ENCODE measurements at regions not wholly inside any gene's neighbourhood (a gene's known extent, or its start where the extent isn't known, plus 50 kb on each side); places are given as distances from the start of the nearest gene placed in this dataset.
A peak's percentile ranks its signal among the peaks of the same experiment; 100 is the strongest.
"Not testable (repeated sequence)": the region's sequence is repeated elsewhere in the genome, so short reads cannot be mapped to it uniquely, and the experiment has no call there.

GRCh38 chr12:33589576-33590114 lies 150.0 kb upstream of the SYT10 start:
- DNase-seq (ENCODE audit: low spot score) = no peak

GRCh38 chr12:33593753-33594152 lies 154.1 kb upstream of the SYT10 start:
- no peak for DNase-seq (ENCODE audit: low spot score)

GRCh38 chr12:33596061-33596460 lies 156.4 kb upstream of the SYT10 start:
- no peak for DNase-seq (ENCODE audit: low spot score)

DNA sequence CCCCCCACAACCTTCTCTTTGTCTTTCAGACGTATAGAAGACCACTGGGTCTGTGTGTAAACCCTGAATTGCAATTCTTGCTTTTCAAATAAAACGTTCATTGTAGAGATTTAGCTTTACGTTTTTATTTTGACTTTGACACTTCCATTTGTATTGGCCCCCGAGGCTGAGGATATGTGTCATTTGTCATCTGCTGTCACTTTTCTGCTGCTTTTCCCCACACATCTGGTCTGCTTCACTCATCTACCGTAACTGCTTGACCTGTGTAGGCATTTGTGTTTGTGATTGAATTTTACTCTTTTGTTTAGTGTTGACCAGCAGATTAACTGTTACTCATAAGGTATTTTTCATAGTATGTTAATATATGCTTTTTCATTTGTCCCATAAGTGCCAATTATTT lies 157.2 kb upstream of the SYT10 start:
- DNase-seq (ENCODE audit: low spot score) = no peak

- no peak for DNase-seq (ENCODE audit: low spot score)
These were observed 162.9 kb upstream of the SYT10 start for GRCh38 chr12:33602515-33602914.

- DNase-seq (ENCODE audit: low spot score) = peak; percentile 4
These were observed 166.1 kb upstream of the SYT10 start for GRCh38 chr12:33605757-33606156.

GRCh38 chr12:33609910-33610309 lies 170.3 kb upstream of the SYT10 start:
- no peak for DNase-seq (ENCODE audit: low spot score)

DNA sequence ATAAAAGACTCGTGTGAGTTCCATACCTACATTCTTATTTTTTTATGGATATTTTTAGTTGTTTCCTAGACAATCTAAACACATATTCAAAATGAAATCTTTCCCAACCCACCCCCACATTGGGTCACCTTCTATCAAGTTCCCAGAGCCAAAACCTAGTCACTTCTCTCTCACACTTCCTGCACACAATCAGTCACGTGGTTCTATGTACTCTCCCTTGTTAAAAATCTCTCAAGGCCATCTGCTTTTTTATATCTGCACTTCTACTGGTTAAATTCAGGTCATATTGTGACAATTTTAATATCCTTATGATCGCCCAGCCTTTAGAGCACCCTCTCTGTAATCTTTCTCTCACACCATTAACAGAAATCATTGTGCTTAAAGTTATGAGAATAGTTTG lies 175.0 kb upstream of the SYT10 start:
- DNase-seq (ENCODE audit: low spot score) = no peak

DNA sequence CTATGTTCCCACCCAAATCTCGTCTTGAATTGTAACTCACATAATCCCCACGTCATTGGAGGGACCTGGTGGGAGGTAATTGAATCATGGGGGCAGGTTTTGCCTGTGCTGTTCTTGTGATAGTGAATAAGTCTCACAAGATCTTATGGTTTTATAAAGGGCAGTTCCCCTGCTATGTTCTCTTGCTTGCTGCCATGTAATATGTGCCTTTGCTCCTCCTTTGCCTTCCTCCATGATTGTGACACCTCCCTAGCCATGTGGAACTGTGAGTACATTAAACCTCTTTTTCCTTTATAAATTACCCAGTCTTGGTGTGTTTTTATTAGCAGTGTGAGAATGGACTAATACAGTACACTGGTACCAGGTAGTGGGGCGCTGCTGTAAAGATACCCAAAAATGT lies 177.6 kb upstream of the SYT10 start:
- no peak for DNase-seq (ENCODE audit: low spot score)

DNA sequence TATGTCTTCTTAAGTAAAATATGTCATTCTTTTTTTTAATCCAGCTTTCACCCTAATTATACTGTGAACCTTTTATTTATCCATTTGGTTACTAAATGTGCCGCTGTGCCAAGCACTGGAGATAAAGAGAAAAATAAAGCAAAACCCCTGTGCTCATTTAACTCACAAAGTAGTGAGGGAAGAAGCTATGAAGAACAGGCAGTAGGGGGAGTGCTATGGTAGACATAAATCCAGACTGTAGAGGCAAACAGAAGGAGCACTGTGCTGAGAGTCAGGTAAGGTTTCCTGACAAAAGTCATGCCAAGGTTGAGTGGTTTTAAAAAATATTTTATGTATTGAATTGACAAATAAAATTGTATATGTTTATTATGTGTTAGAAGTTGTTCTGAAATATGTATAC lies 188.5 kb upstream of the SYT10 start:
- no peak for DNase-seq (ENCODE audit: low spot score)

GRCh38 chr12:33634544-33634943 lies 194.9 kb upstream of the SYT10 start:
- no peak for DNase-seq (ENCODE audit: low spot score)

DNA sequence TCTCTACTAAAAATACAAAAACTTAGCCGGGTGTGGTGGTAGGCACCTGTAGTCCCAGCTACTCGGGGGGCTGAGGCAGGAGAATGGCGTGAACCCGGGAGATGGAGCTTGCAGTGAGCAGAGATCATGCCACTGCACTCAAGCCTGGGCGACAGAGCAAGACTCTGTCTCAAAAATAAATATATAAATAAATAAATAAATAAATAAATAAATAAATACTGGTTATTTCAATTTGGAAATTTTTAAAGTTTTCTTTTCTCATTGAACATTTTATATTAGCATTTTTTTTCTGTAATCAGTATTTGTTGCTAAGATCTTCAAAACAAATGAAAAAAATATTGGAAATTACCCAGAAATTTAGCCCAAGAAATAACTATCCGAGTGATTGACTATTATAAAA lies 197.3 kb upstream of the SYT10 start:
- DNase-seq (ENCODE audit: low spot score) = not testable (repeated sequence)

DNA sequence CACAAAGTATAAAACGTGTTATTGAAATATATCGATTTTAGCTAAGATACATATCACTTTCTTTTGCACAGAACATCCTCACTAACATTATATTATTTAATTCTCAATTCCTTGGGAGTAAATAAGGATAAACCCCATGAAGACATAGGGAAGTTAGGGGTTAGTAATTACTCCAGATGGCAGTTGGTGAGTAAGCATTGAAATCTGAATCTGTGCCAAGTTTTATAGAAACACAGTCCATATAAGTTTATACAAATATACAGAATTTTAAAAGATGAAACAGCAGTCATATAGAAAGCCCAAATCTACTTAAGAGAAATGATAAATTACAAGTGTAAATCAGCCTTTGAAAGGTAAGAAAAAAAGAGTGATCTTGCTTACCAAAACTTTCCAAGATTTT lies 200.4 kb upstream of the SYT10 start:
- no peak for DNase-seq (ENCODE audit: low spot score)

GRCh38 chr12:33649992-33650391 lies 210.4 kb upstream of the SYT10 start:
- DNase-seq (ENCODE audit: low spot score) = no peak

DNA sequence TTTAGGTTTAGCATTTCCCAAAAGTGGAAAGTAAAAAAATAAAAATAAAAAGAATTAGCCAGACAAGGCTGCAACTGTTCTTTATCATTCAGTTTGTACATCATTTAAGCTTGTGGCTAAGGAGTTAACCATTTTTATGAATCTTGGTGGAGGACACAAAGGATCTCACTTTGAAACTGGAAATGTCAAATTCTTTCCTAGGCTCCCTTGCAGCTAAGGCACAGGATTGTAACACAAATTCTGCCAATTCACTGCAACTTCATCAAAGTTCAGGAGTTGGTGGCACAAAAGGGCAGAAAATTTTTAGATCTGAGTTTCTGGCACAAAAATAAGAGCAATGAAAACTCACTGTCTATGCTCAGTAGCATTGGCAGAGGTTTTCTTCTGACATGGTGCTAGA lies 211.2 kb upstream of the SYT10 start:
- DNase-seq (ENCODE audit: low spot score) = no peak

GRCh38 chr12:33653362-33653761 lies 213.7 kb upstream of the SYT10 start:
- no peak for DNase-seq (ENCODE audit: low spot score)

GRCh38 chr12:33654313-33654712 lies 214.7 kb upstream of the SYT10 start:
- no peak for DNase-seq (ENCODE audit: low spot score)

- no peak for DNase-seq (ENCODE audit: low spot score)
These were observed 223.5 kb upstream of the SYT10 start for GRCh38 chr12:33663000-33663654.

DNA sequence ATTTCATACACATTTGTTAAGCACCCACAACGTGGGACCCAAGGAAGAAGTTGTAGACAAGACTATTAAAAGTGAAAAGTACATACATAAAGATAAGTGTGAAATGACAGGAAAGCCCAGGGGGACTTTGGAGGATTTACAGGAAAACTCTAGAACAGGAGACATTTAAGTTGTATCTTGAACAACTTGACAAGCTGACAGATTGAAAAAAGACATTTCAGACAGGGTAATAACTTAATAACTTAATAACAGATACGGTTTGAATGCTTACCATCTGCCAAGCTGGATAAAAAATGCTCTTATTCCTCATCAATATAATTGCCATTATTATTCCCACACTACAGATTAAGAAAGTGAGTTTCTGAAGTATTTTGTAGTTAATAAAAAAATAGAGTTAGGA lies 229.7 kb upstream of the SYT10 start:
- DNase-seq (ENCODE audit: low spot score) = no peak

- DNase-seq (ENCODE audit: low spot score) = no peak
These were observed 230.7 kb upstream of the SYT10 start for GRCh38 chr12:33670284-33670683.

DNA sequence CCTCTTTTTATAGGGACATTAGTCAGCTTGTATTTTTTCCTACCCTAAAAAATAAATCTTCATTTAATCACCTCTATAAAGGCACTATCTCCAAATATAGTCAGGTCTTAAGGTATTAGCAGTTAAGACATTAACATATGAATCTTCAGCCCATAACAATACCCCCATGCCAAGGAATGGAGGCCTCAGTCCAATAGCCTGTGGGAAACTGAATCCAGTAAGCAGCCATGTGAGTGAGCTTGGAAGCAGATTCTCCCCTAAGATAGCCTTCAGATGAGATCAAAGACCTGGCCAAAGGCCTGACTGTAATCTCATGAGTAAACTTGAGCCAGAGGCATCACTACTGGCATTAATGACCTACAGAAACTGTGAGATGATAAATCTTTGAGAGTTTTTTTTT lies 232.1 kb upstream of the SYT10 start:
- DNase-seq (ENCODE audit: low spot score) = no peak

GRCh38 chr12:33672836-33673577 lies 233.4 kb upstream of the SYT10 start:
- DNase-seq (ENCODE audit: low spot score) = no peak

DNA sequence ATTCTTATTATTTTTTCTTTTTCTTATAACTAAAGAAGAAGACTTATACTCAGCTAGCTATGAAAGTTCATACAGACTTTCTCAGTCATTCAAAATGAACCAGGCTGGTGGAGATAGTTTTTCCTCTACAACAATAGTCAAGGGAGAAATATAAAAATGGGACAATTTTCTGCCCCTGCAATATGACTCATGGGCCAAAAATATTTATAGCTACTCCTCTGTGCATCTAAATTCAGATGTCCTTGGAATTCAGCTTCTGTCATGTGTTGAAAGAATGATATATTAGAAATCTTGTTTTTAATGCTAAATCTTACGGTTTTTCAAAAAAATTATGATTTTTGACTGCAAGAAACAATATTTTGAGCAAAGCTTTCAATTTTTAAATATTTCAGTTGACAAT lies 237.2 kb upstream of the SYT10 start:
- DNase-seq (ENCODE audit: low spot score) = no peak

Measured in GM03348 (cell line).